H1 (cell line): ENCODE measurements at regions not wholly inside any gene's neighbourhood (a gene's known extent, or its start where the extent isn't known, plus 50 kb on each side); places are given as distances from the start of the nearest gene placed in this dataset.
A peak's percentile ranks its signal among the peaks of the same experiment; 100 is the strongest.

ENCODE experiments used
- CTCF ChIA-PET: fragments of 300-600 bp; sonication (Branson Sonifier 250); formaldehyde crosslinking; loops from one replicate; lab custom pipeline; 2021; ENCODE audit not compliant: partially characterized antibody; lab: Charles Lee
- POLR2A ChIA-PET: fragments of 300-600 bp; sonication (Branson Sonifier 250); formaldehyde crosslinking; loops from one replicate; lab custom pipeline; 2021; ENCODE audit warnings: inconsistent platforms; ENCODE audit not compliant: partially characterized antibody; lab: Charles Lee
- DNase-seq, 2 experiments: peaks; one replicate each; pipeline versions ENCODE4 v3.0.0 to v3.0.0-alpha.2; 2010 to 2022; ENCODE audit warnings: low spot score in 2 of 2, low read depth in 1 of 2, mixed read lengths in 1 of 2
- FAIRE-seq: peaks from 2 replicates; lab custom pipeline; 2011; peaks lifted over from hg19 to GRCh38; lab: Jason Lieb, UNC
- H2AFZ ChIP-seq: 2 replicates; pipeline ENCODE4 v1.8.1; 2012; ENCODE audit warnings: low read length, inconsistent platforms
- H2AK5ac ChIP-seq: 2 replicates; pipeline ENCODE4 v1.6.1; 2013; ENCODE audit warnings: low read depth, low read length
- H2BK120ac ChIP-seq: replicated peaks from 2 replicates; pipeline ENCODE3; 2013; ENCODE audit warnings: low read depth, low read length, inconsistent platforms
- H2BK12ac ChIP-seq: 2 replicates; pipeline ENCODE4 v1.6.1; 2013; ENCODE audit warnings: low read depth, low read length
- H2BK15ac ChIP-seq: 2 replicates; pipeline ENCODE4 v1.6.1; 2013; ENCODE audit warnings: low read length
- H2BK20ac ChIP-seq: 2 replicates; pipeline ENCODE4 v1.6.1; 2013; ENCODE audit warnings: low read length
- H2BK5ac ChIP-seq: 2 replicates; pipeline ENCODE4 v1.6.1; 2013; ENCODE audit warnings: low read depth, low read length
- H3K14ac ChIP-seq: 2 replicates; pipeline ENCODE4 v1.6.1; 2013; ENCODE audit warnings: inconsistent platforms; ENCODE audit not compliant: insufficient read length
- H3K18ac ChIP-seq: 2 replicates; pipeline ENCODE4 v1.6.1; 2013; ENCODE audit warnings: low read length; ENCODE audit errors: extremely low read depth
- H3K23ac ChIP-seq: 2 replicates; pipeline ENCODE4 v1.6.1; 2013; ENCODE audit warnings: inconsistent platforms; ENCODE audit not compliant: insufficient read length
- H3K23me2 ChIP-seq: 2 replicates; pipeline ENCODE4 v1.6.1; 2013; ENCODE audit warnings: low read depth, low read length
- H3K27ac ChIP-seq: 2 replicates; pipeline ENCODE4 v1.6.1; 2011; ENCODE audit warnings: low read depth, low read length, inconsistent platforms
- H3K27me3 ChIP-seq, 4 experiments: replicated peaks in 1 of 4; 1 replicate in 1 of 4; 2 replicates in 3 of 4; pipeline versions ENCODE4 v1.6.1 to v1.8.1; 2011 to 2013; ENCODE audit warnings: low read length in 3 of 4, mild to moderate bottlenecking in 3 of 4, inconsistent platforms in 2 of 4, mixed read lengths in 2 of 4, moderate library complexity in 1 of 4; ENCODE audit not compliant: control insufficient read depth in 3 of 4, insufficient read depth in 3 of 4; ENCODE audit errors: extremely low read depth in 1 of 4
- H3K36me3 ChIP-seq, 4 experiments: 2 replicates each; pipeline versions ENCODE4 v1.6.1 to v1.8.1; 2011 to 2013; ENCODE audit warnings: mild to moderate bottlenecking in 4 of 4, low read length in 3 of 4, moderate library complexity in 2 of 4, control low read depth in 1 of 4, inconsistent platforms in 1 of 4; ENCODE audit not compliant: insufficient read depth in 4 of 4, control insufficient read depth in 2 of 4
- H3K4ac ChIP-seq: replicated peaks from 2 replicates; pipeline ENCODE3; 2013; ENCODE audit warnings: low read length, low read depth, mixed read lengths, inconsistent platforms; ENCODE audit not compliant: insufficient read length
- H3K4me1 ChIP-seq, 4 experiments: replicated peaks in 1 of 4; 1 replicate in 1 of 4; 2 replicates in 3 of 4; pipeline versions ENCODE4 v1.6.1 to v1.8.1; 2011 to 2013; ENCODE audit warnings: low read length in 3 of 4, inconsistent platforms in 2 of 4, mixed read lengths in 1 of 4; ENCODE audit not compliant: insufficient read depth in 4 of 4, control insufficient read depth in 3 of 4
- H3K4me2 ChIP-seq, 2 experiments: 2 replicates each; pipeline versions ENCODE4 v1.6.1 to v1.8.1; 2011 to 2013; ENCODE audit warnings: low read depth in 2 of 2, low read length in 2 of 2, control low read depth in 1 of 2, inconsistent platforms in 1 of 2, mild to moderate bottlenecking in 1 of 2; ENCODE audit not compliant: insufficient read depth in 1 of 2
- H3K4me3 ChIP-seq, 4 experiments: fragments of 200-600, 300-600 bp in 1 of 4; sonication (generic), shearing (Covaris generic), sonication (Bioruptor Twin) in 1 of 4; 2 replicates each; pipeline versions ENCODE4 v1.5.1 to v1.8.1; 2011 to 2016; ENCODE audit warnings: low read length in 4 of 4, low read depth in 3 of 4, control low read depth in 2 of 4, inconsistent platforms in 2 of 4, mild to moderate bottlenecking in 2 of 4, mixed read lengths in 1 of 4, moderate library complexity in 1 of 4; ENCODE audit not compliant: insufficient read depth in 2 of 4; ENCODE audit errors: extremely low read depth in 1 of 4
- H3K56ac ChIP-seq: replicated peaks from 2 replicates; pipeline ENCODE3; 2013; ENCODE audit warnings: low read depth, mild to moderate bottlenecking, mixed read lengths, low read length, inconsistent platforms; ENCODE audit not compliant: insufficient read length
- H3K79me1 ChIP-seq: 2 replicates; pipeline ENCODE4 v1.6.1; 2013; ENCODE audit warnings: low read depth, low read length, control low read depth
- H3K79me2 ChIP-seq, 2 experiments: 2 replicates each; pipeline versions ENCODE4 v1.6.1 to v1.8.1; 2012 to 2013; ENCODE audit warnings: low read length in 2 of 2, mild to moderate bottlenecking in 2 of 2, inconsistent platforms in 1 of 2; ENCODE audit not compliant: insufficient read depth in 2 of 2, control insufficient read depth in 1 of 2
- H3K9ac ChIP-seq, 4 experiments: replicated peaks in 1 of 4; 1 replicate in 1 of 4; 2 replicates in 3 of 4; pipeline versions ENCODE4 v1.6.1 to v1.8.1; 2011 to 2013; ENCODE audit warnings: low read depth in 3 of 4, low read length in 3 of 4, control low read depth in 2 of 4, mild to moderate bottlenecking in 2 of 4, moderate library complexity in 2 of 4, inconsistent platforms in 1 of 4; ENCODE audit errors: extremely low read depth in 1 of 4
- H3K9me3 ChIP-seq, 2 experiments: 2 replicates each; pipeline versions ENCODE4 v1.6.1 to v1.8.1; 2012 to 2013; ENCODE audit warnings: mild to moderate bottlenecking in 2 of 2, moderate library complexity in 2 of 2, control low read depth in 1 of 2, inconsistent platforms in 1 of 2, low read depth in 1 of 2, low read length in 1 of 2, mixed read lengths in 1 of 2; ENCODE audit not compliant: insufficient read depth in 2 of 2
- H4K20me1 ChIP-seq, 2 experiments: replicated peaks in 1 of 2; 2 replicates each; pipeline versions ENCODE3 to v1.8.1; 2011 to 2013; ENCODE audit warnings: inconsistent platforms in 2 of 2, low read length in 2 of 2, mild to moderate bottlenecking in 1 of 2; ENCODE audit not compliant: insufficient read depth in 2 of 2, control insufficient read depth in 1 of 2
- H4K5ac ChIP-seq: 2 replicates; pipeline ENCODE4 v1.6.1; 2013; ENCODE audit warnings: low read length, low read depth, mixed read lengths, inconsistent platforms; ENCODE audit not compliant: insufficient read length
- H4K8ac ChIP-seq: 2 replicates; pipeline ENCODE4 v1.8.0; 2013; ENCODE audit warnings: mild to moderate bottlenecking, moderate library complexity, low read length, inconsistent platforms; ENCODE audit not compliant: insufficient read depth; ENCODE audit errors: extremely low read depth
- H4K91ac ChIP-seq: replicated peaks from 2 replicates; pipeline ENCODE3; 2013; ENCODE audit warnings: low read length, mixed read lengths, inconsistent platforms; ENCODE audit not compliant: insufficient read length
- SIN3A ChIP-seq, 2 experiments: IDR thresholded peaks in 1 of 2; conservative IDR thresholded peaks in 1 of 2; 2 replicates each; pipeline ENCODE4 v1.6.1; 2011 to 2012; ENCODE audit warnings: low read length in 2 of 2, improper control_type of control experiment in 1 of 2, low read depth in 1 of 2, mild to moderate bottlenecking in 1 of 2
- WGBS, 2 experiments: shearing (Covaris generic) in 1 of 2; methylation state at CpG; one replicate each; pipeline versions ENCODE4 v1.1.6 to v1.1.7; 2013 to 2015; ENCODE audit warnings: low lambda C conversion rate in 2 of 2, mixed read lengths in 2 of 2, inconsistent platforms in 1 of 2, low coverage in 1 of 2, missing lambda C conversion rate in 1 of 2; ENCODE audit not compliant: insufficient replicate concordance in 2 of 2, insufficient coverage in 1 of 2, insufficient read length in 1 of 2; ENCODE audit errors: extremely low coverage in 1 of 2, missing lambda C conversion rate in 1 of 2; 5-methylcytosine and 5-hydroxymethylcytosine counted together

DNA sequence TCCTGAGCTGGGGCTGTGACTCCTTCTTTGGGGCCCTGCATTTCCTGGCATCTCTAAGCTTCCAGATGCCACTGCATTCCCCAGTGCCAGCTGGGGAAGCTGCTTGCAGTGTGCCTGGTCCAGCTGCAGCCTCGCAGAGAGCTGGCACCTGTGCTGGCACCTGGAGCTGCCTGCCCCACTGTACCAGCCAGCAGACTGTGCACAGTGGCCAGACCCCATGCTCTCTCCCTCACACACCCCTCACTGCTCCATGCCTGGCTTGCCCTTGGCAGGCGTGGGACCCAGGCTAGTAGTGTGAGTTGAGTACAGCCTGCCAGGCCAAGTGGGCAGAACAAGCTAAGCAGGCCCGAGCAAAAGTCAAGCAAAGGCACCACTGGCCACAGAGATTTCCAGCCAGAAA, 327.5 kb downstream of the NDFIP2 start:
- Histone ChIP-seq H2BK5ac (peak overlapping the region; percentile 72; the same call in 1 of the 2 replicates), H3K4ac (no peak overlapping the region), H3K56ac (no peak overlapping the region), H4K8ac (no peak overlapping the region; the same call in 1 of the 2 replicates), H4K5ac (no peak overlapping the region), H3K23me2 (no peaks in the 10 kb centered on the region), H3K79me2 (no peaks in the 10 kb centered on the region), H3K9me3 (no peaks in the 10 kb centered on the region), H2AK5ac (no peak overlapping the region), H2BK120ac (no peak overlapping the region), H2BK15ac (0 out of 2 replicates have a peak overlapping the region, but pooled peaks have one; percentile 46), H3K79me1 (no peaks in the 10 kb centered on the region), H4K91ac (no peak overlapping the region), H3K27me3 (no peaks in the 10 kb centered on the region), H3K9ac (no peak overlapping the region), H3K14ac (no peak overlapping the region), H2BK20ac (0 out of 2 replicates have a peak overlapping the region, but pooled peaks have one; percentile 43), H2BK12ac (no peak overlapping the region), H3K23ac (no peak overlapping the region), H3K36me3 (no peaks in the 10 kb centered on the region), H3K4me2 (no peak overlapping the region), H3K4me3 (no peak overlapping the region), H3K18ac (no peak overlapping the region), H3K4me1 (peaks cover 0 to 15% (median 7%) of the 10 kb centered on the region in 4 experiments; a peak in 3 of 7 replicates), H3K27ac (no peak overlapping the region), H2AFZ (no peak overlapping the region), H4K20me1 (no peaks in the 10 kb centered on the region)
- FAIRE-seq (no peak), DNase-seq (no peak)
- ChIA-PET POLR2A (no interaction called here), CTCF (interaction anchor here (1.0 to 2.4 kb wide), 3 partner anchors 10 to 43 kb away, joined by 3 to 9 read pairs (median 3); no protein-coding TSS in a partner anchor)
- no peak for TF ChIP-seq SIN3A (conservative IDR thresholded peaks at IDR 0.05 in 1 of 2, IDR thresholded peaks at IDR 0.05 in 1 of 2; ENCODE audit: low read depth in 1 of 2, low read length in 2 of 2)
- WGBS, 2 experiments: 93% methylated on average over 3 of the region's 3 CpGs; no CpG with 5 or more reads in 1 of the 2 experiments
